ENCODE measurements at regions not wholly inside any gene's neighbourhood (a gene's known extent, or its start where the extent isn't known, plus 50 kb on each side); places are given as distances from the start of the nearest gene placed in this dataset.

DNA sequence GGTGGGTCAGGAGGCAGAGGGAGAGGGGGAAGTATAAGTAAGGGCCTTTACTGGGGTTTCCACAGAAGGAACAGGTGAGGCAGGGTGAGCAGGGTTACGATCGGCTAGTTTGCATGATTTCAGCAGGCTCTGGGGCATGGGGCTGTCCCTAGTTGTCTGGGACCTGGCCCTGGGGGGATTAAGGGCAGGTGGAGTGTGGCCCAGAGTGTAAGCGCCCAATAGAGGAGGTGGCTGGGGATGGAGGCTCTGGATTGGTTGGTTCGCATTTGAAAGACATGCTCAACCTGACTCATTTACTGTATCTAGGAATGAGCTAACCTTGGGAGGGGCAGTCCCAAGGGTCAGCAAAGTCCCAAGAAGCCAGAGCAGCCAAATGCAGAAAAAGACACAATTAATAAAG is 230.3 kb downstream of the MAP2K4 start:
- Histone ChIP-seq H3K9me3 (ENCODE audit: severe bottlenecking) (no peaks in the 10 kb centered on the region), H3K27ac (no peak overlapping the region), H3K4me3 (ENCODE audit: low read depth, low read length) (no peak overlapping the region), H3K36me3 (no peaks in the 10 kb centered on the region), H3K27me3 (ENCODE audit: insufficient read depth, low read depth, severe bottlenecking) (no peaks in the 10 kb centered on the region)
- DNase-seq = no peak
- TF ChIP-seq CTCF (IDR thresholded peaks at IDR 0.05; ENCODE audit: low read depth, low read length) = no peak

DNA sequence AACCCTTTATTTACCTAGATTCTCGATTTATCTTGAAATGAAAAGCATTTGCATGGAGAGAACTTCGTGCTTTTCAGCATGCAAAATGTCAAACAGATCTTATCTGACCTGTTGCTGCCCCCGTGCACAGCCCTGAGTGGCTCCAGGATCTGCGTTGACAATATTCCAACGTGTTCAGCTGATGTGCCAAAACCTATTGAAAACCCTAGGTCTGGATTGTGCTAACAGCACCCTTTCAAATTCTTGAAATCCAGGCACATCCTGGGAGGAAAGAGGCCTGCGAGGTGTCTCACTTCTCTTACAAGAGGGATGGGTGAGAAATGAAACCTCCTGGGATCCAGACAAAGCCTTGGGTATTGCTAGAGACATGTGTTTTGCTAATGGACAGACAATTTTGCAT is 231.8 kb downstream of the MAP2K4 start:
- DNase-seq = no peak
- H3K9me3 ChIP-seq (ENCODE audit: severe bottlenecking) = no peaks in the 10 kb centered on the region
- H3K27me3 ChIP-seq (ENCODE audit: insufficient read depth, low read depth, severe bottlenecking) = no peaks in the 10 kb centered on the region
- H3K36me3 ChIP-seq = no peaks in the 10 kb centered on the region
- H3K4me3 ChIP-seq (ENCODE audit: low read depth, low read length) = no peak overlapping the region
- no peak overlapping the region for H3K27ac ChIP-seq
- TF ChIP-seq CTCF (IDR thresholded peaks at IDR 0.05; ENCODE audit: low read depth, low read length) = no peak

GRCh38 chr17:12254460-12254859 is 233.8 kb downstream of the MAP2K4 start:
- Histone ChIP-seq H3K27ac (no peak overlapping the region), H3K4me3 (ENCODE audit: low read depth, low read length) (no peak overlapping the region), H3K36me3 (no peaks in the 10 kb centered on the region), H3K9me3 (ENCODE audit: severe bottlenecking) (no peaks in the 10 kb centered on the region), H3K27me3 (ENCODE audit: insufficient read depth, low read depth, severe bottlenecking) (no peaks in the 10 kb centered on the region)
- DNase-seq = no peak
- no peak for TF ChIP-seq CTCF (IDR thresholded peaks at IDR 0.05; ENCODE audit: low read depth, low read length)

DNA sequence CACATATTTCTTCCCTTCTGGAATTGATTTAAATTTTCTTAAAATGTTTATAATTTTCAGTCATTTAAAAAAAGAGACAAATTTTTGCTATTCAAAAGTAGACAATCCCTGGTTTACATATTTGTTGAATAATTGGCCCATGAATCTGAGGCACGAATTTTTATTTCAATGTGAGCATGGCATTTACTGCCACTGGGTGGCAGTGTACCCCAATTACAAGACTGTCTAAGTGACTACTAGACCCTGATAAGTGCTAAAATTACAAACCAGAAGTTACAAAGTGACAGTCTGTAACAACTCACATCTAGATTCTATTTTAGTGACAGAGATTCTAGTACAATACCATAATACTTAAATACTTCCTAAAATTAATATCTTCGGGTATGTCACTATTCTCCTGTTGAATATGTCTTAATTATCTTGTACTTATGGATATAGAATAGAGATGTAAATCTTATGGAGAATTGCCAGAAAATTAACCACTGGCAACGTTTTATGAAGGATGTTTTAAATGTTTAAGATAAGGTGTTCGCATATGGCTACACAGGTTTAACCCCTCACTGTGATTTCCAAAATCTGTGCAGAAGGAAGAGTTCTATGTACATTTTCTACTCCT is 235.8 kb downstream of the MAP2K4 start:
- H3K9me3 ChIP-seq (ENCODE audit: severe bottlenecking) = peaks cover 3% of the 10 kb centered on the region
- peak; percentile 31 for DNase-seq
- no peaks in the 10 kb centered on the region for H3K27me3 ChIP-seq (ENCODE audit: insufficient read depth, low read depth, severe bottlenecking)
- peak; percentile 53 for TF ChIP-seq CTCF (IDR thresholded peaks at IDR 0.05; ENCODE audit: low read depth, low read length)
- no peak overlapping the region for H3K4me3 ChIP-seq (ENCODE audit: low read depth, low read length)
- no peaks in the 10 kb centered on the region for H3K36me3 ChIP-seq
- no peak overlapping the region for H3K27ac ChIP-seq

- H3K9me3 ChIP-seq (ENCODE audit: severe bottlenecking) = peaks cover 3% of the 10 kb centered on the region
- no peak overlapping the region for H3K4me3 ChIP-seq (ENCODE audit: low read depth, low read length)
- no peaks in the 10 kb centered on the region for H3K27me3 ChIP-seq (ENCODE audit: insufficient read depth, low read depth, severe bottlenecking)
- no peak for TF ChIP-seq CTCF (IDR thresholded peaks at IDR 0.05; ENCODE audit: low read depth, low read length)
- no peak overlapping the region for H3K27ac ChIP-seq
- H3K36me3 ChIP-seq = no peaks in the 10 kb centered on the region
- no peak for DNase-seq
Measured at GRCh38 chr17:12257176-12257575, 236.5 kb downstream of the MAP2K4 start.

DNA sequence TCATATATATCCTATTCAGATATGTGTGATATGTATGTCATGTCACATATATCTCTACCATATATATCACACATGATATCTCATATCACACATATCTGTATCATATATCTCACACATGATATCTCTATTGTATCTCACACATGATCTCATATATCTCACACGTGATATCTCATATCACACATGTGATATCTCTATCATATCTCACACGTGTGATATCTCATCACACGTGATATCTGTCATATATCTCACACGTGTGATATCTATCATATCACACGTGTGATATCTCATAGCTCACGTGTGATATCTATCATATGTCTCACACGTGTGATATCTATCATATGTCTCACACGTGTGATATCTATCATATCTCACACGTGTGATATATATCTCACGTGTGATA is 240.7 kb downstream of the MAP2K4 start:
- TF ChIP-seq CTCF (IDR thresholded peaks at IDR 0.05; ENCODE audit: low read depth, low read length) = no peak
- H3K9me3 ChIP-seq (ENCODE audit: severe bottlenecking) = peaks cover 3% of the 10 kb centered on the region
- H3K27me3 ChIP-seq (ENCODE audit: insufficient read depth, low read depth, severe bottlenecking) = no peaks in the 10 kb centered on the region
- H3K27ac ChIP-seq = no peak overlapping the region
- H3K4me3 ChIP-seq (ENCODE audit: low read depth, low read length) = no peak overlapping the region
- H3K36me3 ChIP-seq = no peaks in the 10 kb centered on the region
- DNase-seq = no peak

Data from WERI-Rb-1 (cell line).